ENCODE measurements at regions not wholly inside any gene's neighbourhood (a gene's known extent, or its start where the extent isn't known, plus 50 kb on each side); places are given as distances from the start of the nearest gene placed in this dataset.

- no peak for DNase-seq
Observed at GRCh38 chr12:70157099-70157498, 86.1 kb upstream of the CNOT2 start.

GRCh38 chr12:70165450-70165849, 77.8 kb upstream of the CNOT2 start:
- no peak for DNase-seq

GRCh38 chr12:70176290-70176689, 66.9 kb upstream of the CNOT2 start:
- DNase-seq = no peak

- DNase-seq = no peak
Observed at GRCh38 chr12:70177631-70178030, 65.6 kb upstream of the CNOT2 start.

GRCh38 chr12:70178038-70178437, 65.2 kb upstream of the CNOT2 start:
- no peak for DNase-seq

GRCh38 chr12:70180130-70180529, 63.1 kb upstream of the CNOT2 start:
- DNase-seq = no peak

GRCh38 chr12:70185301-70185700, 57.9 kb upstream of the CNOT2 start:
- no peak for DNase-seq

GRCh38 chr12:70186436-70186835, 56.8 kb upstream of the CNOT2 start:
- no peak for DNase-seq

GRCh38 chr12:70190262-70191010, 52.8 kb upstream of the CNOT2 start:
- no peak for DNase-seq

All from stimulated activated naive CD4-positive, alpha-beta T cell (primary cell).